ENCODE measurements at regions not wholly inside any gene's neighbourhood (a gene's known extent, or its start where the extent isn't known, plus 50 kb on each side); places are given as distances from the start of the nearest gene placed in this dataset.

GRCh38 chr6:14255916-14256315 lies 138.3 kb downstream of the CD83 start:
- DNase-seq: no peak

DNA sequence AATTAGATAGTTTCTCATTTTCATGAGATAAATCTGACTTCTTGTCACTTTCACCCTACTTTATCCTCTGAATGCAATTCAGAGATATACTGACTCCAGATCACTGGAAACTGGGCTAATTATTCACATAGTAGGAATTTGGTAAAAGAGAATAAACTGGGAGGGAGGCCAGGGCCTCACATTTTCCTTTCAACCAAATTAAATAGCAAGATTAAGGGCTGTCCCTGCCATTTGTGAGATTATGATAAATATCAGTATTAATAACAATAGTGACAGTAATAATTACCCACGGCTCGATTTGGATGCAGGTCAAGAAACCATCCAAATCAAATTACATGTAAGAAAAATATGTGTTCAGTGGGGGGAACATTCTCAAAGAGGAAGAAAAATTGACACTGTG lies 140.5 kb downstream of the CD83 start:
- DNase-seq: no peak

GRCh38 chr6:14258695-14259593 lies 141.4 kb downstream of the CD83 start:
- DNase-seq: no peak

GRCh38 chr6:14259594-14260152 lies 142.1 kb downstream of the CD83 start:
- no peak for DNase-seq

DNA sequence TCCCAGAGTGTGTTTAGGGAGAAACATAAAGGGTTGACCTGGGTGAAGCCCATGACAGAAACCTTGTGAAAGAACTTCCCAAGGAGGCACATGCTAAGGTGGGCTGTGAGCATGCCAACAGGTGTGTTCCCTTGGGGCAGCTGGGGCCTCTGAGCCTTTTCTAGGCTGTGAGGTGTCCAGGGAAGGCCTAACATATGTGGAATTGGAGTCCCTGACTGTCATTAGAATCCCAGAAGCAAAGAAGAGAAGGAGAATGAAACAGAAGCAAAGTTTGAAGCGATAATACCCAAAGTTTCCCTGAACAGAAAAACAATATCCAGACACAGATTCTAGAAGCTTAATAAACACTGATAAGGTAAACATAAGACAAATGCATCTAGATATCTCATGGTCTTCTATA lies 143.3 kb downstream of the CD83 start:
- no peak for DNase-seq

GRCh38 chr6:14263881-14264424 lies 146.4 kb downstream of the CD83 start:
- DNase-seq: no peak

DNA sequence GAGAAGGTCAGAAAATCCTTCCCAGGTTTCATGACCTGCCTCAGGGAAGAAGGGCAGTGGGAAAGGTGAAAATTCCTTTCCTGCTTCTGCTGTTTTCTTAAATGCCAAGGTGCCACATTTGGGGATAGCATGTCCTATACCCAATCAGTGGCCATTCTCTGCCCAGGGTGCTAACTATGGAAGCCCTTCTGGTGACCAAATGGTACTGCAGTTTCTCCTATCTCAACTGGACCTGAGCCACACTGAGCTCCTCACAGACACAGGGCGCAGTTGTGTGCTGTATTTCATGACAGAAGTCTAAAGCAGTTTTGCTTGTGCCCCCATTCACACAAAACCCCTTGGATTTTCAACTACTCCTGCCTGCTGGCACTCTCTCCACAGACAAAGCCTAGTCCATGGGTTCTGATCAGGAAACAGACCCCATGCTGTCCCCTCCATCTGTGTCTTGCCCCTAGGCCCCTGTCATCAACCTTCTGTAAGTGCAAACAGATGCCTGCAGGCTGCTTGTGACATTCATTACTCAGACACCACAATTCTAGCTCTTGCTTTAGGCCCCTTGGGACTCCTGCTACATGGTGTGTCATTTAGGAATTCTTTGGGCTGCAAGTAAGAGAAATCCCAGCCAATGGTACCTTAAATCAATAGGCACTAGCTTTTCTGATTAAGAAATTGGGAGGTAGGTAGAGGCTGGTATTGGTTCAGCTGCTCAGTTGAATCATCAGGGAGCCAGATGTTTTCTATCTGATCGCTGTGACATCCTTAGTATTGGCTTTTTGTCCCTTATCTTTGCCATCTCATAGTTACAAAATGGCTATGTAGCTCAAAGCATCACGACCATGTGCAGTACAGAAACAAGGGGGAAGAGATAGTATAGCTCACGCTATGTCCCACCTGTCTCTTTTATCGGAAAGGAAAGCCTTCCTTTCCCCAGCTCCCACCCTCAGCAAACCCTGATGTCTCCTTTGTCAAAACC lies 147.8 kb downstream of the CD83 start:
- DNase-seq: no peak

GRCh38 chr6:14266266-14266665 lies 148.7 kb downstream of the CD83 start:
- no peak for DNase-seq

DNA sequence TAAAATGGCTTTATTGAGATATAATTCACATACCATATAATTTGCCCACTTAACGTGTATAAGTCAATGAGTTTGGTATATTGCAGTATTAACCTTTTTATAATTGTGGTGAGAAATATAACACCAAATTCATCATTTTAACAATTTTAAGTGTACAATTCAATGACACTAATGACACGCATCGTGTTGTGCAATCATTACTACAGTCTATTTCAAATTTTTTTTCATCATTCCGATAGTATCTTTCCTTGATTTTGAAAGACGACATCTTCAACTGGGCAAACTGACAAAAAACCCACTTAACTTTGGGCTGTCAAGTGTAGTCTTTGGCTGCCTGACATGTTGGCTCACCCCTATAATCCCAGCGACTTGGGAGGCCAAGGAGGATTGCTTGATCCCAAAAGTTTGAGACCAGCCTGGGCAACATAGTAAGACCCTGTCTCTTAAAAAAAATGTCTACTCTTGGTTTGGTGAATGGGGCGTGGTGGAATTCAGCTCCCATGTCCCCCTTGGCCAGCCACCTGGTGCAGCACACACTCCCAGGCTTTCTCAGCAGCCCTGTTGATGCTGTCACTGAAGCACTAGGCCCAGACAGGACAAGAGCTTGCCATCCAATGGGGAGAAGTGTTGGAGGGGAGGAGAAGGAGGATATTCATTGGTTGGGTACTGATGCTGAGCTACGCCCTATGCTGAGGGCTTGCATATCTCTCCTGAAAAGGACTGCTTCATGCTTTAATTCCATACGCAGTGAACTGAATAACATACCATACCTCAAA lies 150.5 kb downstream of the CD83 start:
- no peak for DNase-seq

DNA sequence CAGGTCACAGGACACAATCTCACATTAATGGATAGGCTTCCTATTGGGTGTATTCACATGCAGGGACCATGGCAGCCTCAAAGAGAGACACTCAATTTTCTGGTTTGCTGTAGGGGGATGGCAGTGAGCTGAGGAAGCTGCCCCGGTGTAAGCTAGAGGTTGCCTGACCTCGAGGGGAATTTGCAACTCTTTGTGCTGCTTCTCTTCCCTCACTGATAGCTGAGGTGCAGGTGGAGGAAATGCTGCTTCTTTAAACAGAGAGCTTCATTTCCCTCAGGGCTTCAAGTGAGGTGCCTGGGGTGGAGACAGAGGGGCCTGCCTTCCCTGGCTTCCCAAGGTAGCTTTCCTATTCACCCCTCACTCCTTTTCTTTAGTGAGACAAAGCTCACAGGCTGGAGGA lies 151.9 kb downstream of the CD83 start:
- no peak for DNase-seq

DNA sequence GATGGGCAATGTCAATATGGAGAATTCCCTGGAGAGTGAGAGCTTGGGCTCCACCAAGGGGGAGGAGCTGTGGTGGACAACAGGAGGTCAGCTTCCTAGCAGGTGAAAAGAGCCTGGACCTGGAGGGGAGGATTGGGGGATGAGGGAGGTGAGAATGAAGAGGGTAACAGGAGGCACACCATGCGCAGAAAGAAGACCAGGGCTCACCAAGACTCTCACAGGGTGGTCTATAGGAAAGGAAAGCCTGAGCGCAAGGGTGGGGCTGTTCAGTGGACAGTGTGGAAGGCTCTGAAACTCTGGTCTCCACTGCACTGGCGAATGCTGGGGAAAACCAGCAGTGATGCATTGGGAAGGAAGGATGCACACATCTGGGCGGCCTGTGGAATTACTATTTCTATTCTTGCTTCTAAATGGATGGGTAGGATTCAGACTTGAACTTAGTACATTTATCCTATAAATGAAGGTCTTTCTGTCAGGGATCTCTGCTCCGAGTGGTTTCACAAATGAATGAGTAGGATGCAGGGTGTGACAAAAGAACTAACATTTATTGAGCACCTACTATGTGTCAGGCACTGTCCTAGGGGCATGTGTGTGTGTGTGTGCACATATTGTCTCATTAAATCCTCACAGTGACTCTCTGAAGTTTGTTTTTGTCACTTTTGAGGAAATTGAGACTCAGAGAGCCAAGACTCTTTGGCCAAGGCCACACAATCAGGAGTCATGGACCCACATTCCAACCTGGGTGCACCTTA lies 152.7 kb downstream of the CD83 start:
- DNase-seq: no peak

- DNase-seq: no peak
Observed at GRCh38 chr6:14270925-14271788, 153.6 kb downstream of the CD83 start.

DNA sequence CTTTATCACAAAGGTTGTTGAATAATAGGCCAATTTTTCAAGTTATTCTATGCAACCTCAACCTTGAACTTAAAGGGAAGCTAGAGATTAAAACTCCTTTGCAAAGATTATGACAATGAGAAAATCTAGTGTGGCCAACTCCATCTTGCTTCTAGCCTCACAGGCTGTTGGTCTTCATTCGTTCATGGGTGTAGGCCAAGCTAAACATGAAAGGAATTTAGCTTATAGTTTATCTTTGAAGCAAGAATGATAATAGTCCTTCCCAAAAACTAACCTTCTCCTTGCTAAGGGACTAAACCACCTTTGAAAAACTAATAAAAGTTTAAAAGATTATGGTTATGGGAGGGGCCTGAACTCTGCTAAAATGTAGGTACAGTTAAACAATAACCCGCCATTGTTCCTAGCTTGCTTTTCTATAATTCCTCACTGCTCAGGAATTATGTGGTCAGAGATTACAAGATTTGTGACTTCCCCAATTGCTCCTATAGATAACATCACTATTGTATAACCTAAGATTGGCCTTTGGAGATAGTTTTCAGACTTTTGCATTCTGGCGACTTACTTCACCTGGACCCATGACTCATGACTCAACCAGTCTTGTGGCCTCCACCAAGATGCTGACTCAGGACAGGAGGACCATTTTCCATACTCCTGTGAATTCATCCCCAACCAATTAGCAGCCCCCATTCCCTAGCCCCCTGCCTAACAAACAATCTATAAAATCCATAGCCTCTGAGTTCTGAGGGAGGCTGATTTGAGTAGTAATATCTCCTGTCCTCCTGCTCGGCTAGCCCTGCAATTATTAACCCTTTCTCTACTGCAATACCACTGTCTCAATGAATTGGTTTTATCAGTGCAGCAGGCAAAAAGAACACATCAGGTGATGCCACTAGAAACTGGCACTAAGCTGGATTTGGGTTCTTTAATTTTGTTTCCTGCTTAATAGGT lies 154.5 kb downstream of the CD83 start:
- no peak for DNase-seq

DNA sequence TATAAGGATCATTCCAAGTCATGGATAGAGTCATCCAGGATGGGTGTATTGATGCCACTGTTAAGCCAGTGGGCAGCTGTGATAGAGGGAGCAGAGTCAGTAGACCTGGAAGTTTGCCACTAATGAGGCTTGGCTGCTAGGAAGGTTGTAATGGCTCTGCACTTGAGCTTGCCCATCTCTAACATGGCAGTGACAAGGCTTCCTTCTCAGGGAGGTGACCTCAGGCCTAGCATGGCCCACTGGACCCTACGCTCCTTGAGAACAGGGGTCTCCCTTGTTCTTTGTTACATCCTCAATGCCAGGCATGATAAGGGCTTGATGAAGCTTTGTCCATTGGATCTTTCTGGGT lies 155.1 kb downstream of the CD83 start:
- no peak for DNase-seq

DNA sequence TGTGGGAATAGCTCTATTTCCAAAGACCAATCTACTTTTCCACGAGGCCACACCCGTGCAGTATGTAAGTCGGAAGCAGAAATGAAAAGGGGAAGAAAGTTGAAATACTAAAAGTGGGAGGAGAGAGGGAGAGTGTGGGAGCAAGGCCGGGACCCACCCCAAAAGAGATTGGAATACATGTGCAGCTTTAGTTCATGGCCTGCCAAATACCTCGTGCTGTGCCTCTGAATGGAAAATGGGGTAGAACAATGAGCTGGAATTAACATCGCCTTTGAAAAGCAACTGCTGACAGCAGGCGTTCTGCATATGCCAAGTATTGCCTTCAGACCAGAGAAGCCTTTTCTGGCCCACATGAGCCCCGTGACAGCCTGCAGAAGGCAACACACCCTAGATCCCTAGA lies 155.6 kb downstream of the CD83 start:
- no peak for DNase-seq

GRCh38 chr6:14274016-14274415 lies 156.4 kb downstream of the CD83 start:
- DNase-seq: no peak

GRCh38 chr6:14274546-14275492 lies 157.2 kb downstream of the CD83 start:
- DNase-seq: no peak

GRCh38 chr6:14275493-14275851 lies 157.9 kb downstream of the CD83 start:
- no peak for DNase-seq

All from KG1 (cell line).